ENCODE measurements at regions not wholly inside any gene's neighbourhood (a gene's known extent, or its start where the extent isn't known, plus 50 kb on each side); places are given as distances from the start of the nearest gene placed in this dataset.

DNA sequence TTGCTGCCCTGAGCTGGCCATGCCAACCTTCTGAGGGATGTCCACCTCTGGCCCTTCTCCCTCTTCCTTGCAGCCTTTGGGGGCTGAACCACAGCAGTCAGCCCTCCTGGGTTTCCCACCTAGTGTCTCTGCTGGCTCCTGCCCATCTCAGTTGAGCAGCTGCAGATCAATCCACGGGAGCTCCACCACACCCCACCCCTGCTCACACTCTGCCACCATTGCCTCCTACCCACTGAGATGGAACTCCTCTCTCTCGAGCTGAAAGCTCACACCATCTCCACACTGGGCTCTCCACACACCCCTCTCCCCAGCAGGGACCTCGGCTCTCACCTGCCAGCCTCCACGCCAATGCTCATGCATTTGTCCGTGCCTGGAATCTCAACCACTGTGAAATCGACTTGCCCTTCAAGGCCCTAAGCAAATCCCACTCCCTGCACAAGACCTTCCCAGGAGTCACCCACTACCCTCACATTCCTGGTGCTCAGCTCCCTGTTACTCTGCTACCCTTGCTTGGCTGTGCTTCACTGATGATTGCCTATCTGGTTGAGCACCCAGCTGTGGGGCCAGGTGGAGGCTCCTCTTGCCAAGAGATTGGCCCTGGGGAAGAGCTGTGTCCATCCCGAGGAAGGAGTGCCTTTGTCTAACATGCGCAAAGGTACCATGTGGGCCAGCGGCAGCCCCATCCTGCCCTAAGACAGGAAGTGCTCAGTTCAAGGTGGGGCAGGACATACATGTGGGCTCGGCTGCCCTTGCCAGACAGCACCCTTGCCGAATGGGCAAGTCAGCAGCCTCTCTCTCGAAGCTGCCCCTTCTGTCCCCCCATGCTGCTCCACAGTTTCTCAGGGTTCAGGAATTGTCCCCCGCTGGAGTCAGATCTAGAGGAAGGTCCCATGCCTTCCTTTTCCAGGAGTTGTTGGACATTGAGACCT lies 208.7 kb downstream of the CYP26B1 start:
- no peak for DNase-seq (ENCODE audit: low read depth in 1 of 2, low spot score in 1 of 2)

DNA sequence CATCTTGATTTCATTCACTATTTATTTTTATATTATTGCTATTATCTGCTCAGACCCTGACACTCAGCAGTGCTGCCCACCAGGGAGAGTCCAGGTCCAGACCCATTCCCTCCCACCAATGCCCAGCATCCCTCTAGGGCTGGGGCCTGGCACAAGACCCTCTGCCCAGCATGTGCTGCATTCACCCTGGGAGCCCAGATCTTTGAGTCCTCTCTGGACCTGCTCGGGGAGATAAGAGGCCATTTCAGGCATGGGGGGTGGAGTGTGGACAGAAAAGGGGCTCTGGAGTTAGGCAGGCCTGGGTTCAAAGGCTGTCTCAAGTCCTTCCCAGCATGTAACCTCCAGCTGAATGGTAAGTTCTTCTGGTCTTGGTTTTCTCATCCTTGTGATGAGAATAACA lies 209.6 kb downstream of the CYP26B1 start:
- DNase-seq (ENCODE audit: low read depth in 1 of 2, low spot score in 1 of 2) = no peak

DNA sequence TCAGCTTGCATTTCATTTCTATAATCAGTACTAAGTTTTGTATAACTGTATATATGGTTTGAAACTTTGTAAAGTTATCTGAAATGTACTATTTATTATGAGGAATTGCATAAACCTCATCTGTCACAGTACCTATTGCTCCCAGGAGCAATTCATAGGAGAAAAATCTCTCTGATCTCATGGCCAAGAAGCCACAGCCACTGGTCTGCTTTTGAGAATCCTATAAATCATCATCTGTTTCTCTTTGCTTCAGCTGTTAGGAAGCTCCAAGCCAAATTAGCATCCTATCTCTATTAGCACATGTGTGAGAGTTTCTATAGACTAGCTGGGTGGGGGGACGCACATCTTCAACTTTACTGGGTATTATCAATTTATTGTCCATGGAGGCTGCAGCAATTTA lies 210.3 kb downstream of the CYP26B1 start:
- no peak for DNase-seq (ENCODE audit: low read depth in 1 of 2, low spot score in 1 of 2)

DNA sequence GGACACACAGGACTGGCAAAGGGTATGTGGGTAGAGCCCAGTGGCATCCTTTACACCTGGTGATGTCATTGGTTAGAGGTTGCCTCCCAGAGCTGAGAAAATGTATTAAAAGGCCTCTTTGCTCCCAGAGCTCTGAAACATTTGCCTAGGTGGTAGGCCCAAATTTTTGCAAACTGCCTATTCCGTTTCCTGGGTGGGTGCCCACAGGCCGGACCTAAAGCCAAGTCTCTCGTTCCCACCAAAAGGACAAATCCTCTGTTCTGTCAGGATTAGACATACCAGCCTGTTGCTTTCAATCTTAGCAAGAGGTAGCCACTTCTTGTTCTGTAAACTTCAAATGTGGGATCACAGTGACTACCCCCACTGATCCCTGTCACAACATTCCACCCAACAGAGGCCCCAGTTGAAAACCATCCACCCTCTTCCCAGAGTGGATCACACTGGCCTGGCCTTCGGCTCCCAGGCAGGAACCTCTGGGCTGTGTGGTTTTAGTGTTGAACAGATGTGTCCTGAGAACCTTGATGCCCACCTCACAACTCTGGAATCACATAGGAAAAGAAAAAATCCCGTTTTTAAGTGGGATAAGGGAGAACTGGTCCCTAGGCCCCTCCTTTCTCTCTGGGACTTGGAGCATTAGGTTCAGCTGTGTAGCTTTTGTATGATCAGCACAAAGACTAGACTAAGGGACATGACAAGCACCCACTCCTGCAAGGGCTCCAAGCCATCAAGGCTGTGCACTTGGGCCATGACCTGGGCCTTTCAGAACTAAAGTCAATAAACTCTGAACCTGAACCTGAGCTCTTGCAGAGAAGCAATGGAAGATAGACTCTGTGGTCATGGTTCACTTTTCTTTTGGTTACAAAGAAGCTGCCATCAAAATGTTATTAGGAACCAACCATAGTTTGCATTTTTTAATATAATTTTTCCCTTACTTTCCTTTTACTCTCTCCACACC lies 211.3 kb downstream of the CYP26B1 start:
- no peak for DNase-seq (ENCODE audit: low read depth in 1 of 2, low spot score in 1 of 2)

DNA sequence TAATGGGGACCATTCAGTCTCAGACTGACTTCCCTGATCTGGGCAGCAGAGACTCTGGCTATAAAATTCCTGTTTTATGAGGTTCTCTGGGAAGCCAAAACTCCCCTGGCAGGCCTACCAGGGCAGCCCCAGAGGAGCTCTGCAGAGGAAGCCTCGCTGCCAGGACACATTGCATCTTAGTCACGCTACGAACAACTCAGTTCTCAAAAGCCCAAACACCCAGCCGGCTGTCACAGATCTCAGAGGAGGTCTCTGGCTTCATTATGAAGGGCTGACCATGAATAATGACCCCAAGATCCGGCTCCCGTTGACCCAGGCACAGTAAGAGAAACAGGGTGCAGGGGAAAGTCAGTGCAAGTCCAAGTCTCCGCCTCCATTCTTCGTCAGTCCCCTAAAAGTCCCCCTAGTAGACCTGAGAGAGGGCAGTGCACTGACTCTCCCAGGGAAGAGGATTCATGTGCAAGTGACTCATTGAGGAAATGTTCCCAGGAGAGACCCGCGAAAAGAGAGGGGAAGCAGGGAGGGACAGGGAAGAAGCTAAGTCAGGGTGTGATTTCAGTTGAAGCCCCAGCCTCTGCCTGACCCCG lies 212.3 kb downstream of the CYP26B1 start:
- DNase-seq (ENCODE audit: low read depth in 1 of 2, low spot score in 1 of 2) = no peak

DNA sequence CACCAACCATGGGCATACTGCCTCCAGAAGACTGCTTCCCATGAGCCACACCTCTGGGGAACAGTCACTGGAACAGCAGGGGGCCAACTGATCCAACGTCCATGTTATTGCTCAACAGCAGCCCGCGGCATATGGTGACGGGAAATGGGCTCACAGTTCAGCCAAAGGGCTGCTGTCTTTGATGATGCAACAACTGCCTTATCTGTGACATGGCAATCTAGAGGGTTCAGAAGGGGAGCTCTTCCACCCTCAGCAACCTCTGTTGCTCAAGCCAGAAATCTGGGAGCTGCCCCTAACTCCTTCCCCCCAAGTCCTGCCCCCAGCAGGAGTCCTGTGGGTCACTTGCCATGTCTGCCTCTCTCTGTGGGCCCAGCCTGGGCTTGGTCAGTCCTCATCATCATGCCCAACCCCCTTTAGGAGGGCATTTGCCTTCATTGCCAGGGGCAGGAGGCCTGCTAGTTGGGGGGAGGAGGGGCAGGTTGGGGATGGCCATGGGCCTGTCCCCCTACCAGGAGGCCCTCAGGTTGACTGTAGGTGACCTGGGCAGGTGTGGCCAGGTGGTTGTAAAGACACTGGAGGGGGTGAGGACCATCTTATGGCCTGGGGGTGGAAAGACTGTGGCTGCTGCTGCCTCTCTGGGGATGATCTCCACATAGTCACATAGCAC lies 212.9 kb downstream of the CYP26B1 start:
- no peak for DNase-seq (ENCODE audit: low read depth in 1 of 2, low spot score in 1 of 2)

DNA sequence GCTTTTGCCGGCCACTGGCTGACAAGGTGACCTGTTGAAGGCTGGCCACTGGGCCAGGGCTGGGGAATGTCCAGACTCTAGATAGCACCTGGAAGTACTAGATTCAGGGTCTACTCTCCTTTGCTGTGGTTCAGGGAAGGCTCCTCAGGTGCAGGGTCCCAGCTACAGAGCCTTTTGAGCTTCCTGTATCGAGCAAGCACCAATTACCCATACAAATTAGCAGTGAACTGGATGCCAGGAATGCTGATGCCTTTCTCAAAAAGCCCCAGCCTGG lies 213.4 kb downstream of the CYP26B1 start:
- no peak for DNase-seq (ENCODE audit: low read depth in 1 of 2, low spot score in 1 of 2)

DNA sequence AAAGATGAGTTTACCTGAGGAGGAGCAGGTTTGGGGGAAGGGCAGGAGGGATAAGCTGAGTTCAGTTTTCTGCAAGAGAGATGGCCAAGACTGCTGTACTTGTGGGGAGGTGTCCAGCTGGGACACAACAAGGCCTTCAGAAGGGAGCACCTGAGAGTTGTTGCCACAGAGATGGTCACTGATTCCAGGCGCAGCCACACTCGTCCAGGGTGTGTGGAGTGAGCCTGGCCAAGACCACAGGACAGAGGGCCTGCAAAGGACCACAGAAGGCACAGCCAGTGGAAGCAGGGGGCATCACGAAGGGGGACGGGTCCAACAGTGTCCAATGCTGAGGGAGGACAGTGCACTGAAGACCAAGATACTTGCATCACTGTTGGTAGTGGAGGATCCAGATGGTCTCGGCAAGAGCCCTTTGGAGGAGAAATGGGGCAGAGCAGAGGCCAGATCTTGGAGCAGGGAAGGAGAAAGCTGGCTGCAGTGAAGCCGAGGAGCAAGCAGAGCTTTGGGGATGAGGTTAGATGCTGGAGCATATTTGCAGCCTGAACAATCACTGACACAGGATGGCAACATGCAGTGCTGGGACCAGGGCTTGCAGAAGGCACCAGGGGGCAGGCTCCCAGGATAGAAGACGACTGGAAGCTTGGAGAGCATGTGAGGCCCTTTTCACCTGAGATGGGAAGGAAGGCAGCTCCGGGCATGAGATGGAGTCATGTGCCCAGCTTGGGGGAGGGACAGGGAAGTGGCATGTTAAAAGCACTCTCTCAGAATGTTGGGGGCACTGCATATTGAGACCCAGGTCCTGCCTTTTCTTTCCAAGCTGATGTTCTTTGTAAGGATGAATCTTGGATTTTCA lies 214.0 kb downstream of the CYP26B1 start:
- no peak for DNase-seq (ENCODE audit: low read depth in 1 of 2, low spot score in 1 of 2)

DNA sequence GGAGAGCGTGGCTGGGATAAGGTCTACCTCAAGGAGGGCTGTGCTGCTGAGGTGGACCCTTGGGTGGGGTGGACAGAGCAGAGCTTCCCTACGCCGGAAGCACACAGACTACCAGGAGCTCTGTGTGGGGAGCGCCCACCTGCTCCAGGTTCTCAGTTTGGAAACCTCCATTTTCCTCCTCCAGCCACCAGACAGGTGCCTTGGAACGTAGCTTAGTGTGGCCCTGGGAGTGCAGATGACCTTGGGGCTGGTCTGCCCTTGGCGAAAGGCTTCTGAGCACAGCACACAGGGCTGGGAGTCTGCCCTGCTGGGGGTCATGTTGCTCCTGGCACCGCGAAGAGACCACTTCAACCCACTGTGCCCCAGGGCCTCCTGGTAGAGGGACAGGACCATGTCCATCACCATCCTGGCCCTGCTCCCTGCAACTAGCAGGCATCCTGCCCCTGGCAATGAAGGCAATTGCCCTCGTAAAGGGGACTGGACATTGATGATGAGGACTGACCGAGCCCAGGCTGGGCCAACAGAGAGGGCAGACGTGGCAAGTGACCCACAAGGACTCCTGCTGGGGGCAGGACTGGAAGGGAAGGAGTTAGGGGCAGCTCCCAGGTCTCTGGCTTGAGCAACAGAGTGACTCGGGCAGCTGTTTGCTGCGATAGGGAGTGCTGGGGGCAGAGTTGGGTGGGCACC lies 214.7 kb downstream of the CYP26B1 start:
- DNase-seq (ENCODE audit: low read depth in 1 of 2, low spot score in 1 of 2) = no peak

DNA sequence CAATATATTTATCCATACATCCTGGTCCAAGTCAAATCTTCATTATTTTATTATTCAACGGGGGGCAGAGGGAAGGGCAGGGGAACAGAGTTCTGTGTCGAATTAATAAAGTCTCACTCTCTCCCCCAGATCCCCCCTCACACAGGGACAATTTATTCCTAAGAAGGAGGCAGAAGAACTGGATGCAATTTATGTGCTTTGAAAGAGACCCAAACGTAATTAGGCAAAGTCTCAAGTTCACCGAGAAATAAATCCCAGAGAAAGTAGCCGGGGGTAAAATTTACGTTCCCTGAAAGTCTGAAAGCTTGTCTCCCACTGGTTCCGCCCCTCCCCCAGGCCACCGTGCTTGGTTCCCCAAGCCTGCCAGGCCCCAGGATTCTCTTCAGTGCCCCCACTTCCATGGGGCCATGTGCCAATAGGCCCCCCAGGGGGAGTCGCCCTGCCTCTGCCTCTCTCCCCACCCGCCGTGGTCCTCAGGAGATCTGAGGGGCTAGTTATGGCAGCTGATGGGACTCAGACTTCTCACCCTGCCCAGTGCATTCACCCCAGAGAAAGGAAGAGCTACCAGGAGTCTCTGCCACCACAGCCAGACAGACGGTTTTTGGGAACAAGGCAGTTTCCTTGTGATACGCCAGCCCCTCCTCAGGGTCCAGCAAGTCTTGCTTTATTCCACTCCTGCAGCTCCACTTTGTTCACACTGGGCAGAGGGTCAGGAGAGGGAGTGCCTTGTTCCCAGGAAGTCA lies 215.5 kb downstream of the CYP26B1 start:
- DNase-seq (ENCODE audit: low read depth in 1 of 2, low spot score in 1 of 2) = no peak

DNA sequence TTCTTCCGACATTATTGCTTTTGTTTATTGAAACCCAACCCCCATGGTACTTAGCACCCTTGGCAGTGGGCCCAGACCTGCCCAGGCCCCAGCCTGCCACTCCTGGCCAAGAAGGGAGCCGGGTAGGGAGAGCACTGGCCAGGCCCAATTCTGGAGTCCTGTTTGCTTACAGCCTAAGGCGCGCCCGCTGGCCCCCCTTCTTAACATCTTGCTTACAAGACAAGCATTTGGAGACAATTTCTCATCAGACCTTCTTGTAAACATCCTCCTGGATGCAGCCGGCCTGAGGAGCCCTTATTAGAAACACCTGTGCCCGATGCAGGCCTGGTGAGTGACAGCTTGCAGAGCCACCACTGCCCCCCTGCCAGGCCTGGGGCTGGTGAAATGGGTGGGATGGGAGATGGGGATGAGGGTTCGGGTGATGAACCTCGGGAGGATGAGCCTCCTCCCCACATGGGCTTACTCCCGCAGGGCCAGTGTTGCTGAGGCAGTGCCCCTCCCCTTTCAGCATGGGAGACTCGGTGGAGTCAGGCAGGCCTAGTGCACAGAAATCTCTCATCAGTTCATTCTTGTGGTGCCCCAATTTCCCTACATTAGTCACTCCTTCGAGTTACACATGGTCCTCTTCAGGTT lies 217.5 kb downstream of the CYP26B1 start:
- DNase-seq (ENCODE audit: low read depth in 1 of 2, low spot score in 1 of 2) = no peak

DNA sequence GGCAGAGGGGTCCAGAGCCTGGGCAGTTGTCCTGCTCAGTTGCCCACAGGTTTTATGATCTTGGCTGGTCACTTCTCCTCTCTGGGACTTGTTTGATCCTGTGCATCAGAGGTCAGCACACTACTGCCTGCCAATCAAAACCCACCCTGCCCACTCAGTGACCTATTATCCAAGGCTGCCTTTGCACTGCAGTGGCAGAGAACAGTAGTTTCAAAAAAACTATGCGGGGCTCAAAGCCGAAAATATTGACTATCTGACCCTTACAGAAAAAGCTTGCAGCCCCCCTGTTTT lies 218.2 kb downstream of the CYP26B1 start:
- DNase-seq (ENCODE audit: low read depth in 1 of 2, low spot score in 1 of 2) = no peak

DNA sequence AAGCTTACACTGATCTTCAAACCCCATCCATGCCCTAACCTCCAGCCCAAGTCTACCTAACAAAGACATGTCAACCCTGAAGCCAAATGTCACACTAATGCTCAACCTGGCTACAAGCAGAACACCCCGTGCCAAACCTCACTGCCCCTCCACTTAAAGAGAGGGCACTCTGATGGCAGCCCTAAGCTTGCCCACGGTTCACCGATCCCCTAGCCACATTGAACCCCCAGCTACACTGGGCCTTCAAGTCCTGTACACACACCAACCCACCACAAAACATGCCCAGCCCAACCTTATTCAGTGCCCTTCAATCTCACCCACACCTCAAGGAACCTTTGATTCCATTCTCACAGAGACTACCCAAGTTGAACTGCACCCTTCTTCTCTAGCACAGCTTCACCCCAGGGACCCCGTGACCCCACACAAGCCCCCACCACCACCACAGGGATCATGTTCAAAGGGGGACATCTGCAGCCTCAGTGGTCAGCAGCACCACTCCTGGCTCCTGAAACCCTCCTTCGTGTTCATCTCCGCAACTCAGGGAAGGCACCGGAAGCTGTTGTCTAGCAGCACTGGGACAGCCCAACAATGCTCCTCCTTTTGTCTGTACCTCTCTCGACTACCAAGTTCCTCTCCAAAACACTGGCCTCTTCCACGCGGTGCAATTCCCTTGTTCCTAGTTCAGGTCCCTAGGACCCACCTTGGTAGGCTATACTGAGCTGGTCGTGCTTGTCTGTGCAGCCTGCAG lies 218.8 kb downstream of the CYP26B1 start:
- DNase-seq (ENCODE audit: low read depth in 1 of 2, low spot score in 1 of 2) = no peak

DNA sequence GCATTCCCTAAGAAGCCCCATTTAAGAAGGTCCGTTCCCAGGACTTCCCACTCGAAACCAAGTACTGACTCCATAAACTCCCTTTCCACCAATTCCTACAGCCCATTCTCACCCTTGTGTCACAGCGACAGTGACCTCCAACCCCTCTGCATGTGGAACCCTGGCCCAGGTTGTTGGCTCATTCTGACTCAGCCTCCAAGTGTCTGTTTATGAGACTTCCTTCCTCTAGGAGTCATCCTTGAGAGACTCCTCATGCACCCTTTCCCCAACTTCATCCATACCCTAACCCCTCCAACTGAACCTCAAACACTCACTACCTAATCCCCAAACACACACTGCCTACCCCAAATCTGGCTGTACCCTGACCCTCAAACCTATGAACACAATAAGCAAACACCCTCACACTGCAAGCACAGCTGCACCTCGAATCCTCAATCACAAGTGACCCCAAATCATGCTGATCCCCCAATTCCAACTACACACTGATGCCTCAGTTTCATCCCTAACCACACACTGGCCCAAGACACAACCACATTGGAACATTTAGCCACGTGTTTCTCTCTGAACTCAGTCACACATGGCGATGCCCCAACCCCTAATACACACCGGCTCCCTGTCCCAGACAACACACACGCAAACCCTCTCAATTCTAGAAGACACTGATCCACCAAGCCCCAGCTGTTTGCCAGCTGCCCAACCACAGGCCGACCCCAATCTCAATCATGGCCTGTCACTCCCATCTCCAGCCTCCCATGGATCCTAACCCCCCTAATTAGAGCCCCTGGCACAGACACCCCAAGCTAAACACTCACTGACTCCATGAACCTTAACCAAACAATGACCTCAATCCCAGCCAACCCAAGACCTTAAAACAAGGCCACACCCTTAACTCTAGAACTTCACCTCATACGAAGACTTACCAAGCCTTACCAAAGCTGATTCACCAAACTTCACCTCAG lies 219.6 kb downstream of the CYP26B1 start:
- no peak for DNase-seq (ENCODE audit: low read depth in 1 of 2, low spot score in 1 of 2)

DNA sequence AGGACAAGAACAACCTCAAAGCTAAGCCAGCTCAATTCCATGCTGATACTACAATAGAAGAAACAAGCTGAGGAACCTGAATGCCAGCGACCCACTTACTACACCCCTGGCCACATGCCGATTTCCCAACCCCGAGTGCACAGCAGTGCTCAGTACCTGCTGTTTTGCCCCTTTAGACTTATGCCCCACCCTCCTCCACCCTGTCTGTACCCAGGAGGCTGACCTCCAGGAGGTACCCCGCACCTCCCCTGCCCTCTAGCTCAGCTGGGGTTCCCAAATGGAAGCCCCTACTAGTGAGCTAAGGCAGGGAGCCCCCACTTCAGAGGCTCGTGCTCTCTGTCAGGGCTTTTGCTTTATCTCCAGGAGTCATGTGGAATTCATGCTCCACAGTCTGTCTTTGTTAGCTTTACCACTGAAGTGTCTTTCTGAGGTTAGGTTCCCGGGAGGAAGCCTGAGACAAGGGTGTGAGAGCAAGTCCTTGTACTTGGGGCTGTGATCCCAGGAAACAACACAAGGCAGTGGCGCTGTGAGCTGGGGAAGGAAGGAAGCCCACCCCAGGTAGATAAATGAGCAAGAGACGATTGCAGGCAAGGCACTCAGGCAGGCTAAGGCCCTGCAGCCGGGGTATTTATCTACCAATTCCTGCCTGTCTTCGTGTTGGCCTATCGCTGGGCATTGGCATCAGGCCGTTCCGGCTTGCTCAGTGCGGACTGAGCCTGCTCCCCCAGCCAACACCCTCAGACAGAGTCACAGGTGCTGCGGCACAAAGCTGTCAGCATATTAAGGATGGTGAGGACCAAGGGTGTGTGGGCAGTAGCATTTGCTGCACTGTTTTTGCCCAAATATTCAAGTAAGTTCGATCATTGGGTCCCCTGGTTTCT lies 220.5 kb downstream of the CYP26B1 start:
- no peak for DNase-seq (ENCODE audit: low read depth in 1 of 2, low spot score in 1 of 2)

DNA sequence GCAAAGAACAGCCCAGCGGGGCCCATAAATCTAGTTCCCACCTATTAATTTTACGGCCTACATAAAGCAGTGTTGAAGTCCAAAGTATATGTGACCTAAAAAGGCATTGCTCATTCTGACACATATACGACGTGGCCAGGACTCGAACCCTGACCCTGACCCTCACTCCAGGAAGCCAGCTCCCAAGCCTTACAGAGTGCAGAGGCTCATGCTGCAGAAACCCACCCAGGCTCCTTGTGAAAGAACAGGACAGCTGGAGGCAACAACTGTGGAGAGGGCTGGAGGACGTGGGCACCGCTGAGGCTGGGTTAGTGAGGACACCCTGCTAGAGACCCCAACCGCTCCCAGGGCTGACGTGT lies 221.6 kb downstream of the CYP26B1 start:
- DNase-seq (ENCODE audit: low read depth in 1 of 2, low spot score in 1 of 2) = no peak
